ENCODE measurements at regions not wholly inside any gene's neighbourhood (a gene's known extent, or its start where the extent isn't known, plus 50 kb on each side); places are given as distances from the start of the nearest gene placed in this dataset.

- TF ChIP-seq CTCF (conservative IDR thresholded peaks at IDR 0.05): no peak
- TF ChIP-seq ZFX (IDR thresholded peaks at IDR 0.05): no peak
Measured at GRCh38 chr21:16815243-16815642, 697.6 kb upstream of the CXADR start.

Measured in C4-2B (cell line).